Breast epithelium (tissue), 4 donors: ENCODE measurements at regions not wholly inside any gene's neighbourhood (a gene's known extent, or its start where the extent isn't known, plus 50 kb on each side); places are given as distances from the start of the nearest gene placed in this dataset.
A peak's percentile ranks its signal among the peaks of the same experiment; 100 is the strongest.

Experiments
- DNase-seq, 2 donors: peaks; one replicate each; pipeline ENCODE4 v3.0.0-alpha.2; 2019; ENCODE audit warnings: low spot score in 2 of 2
- H3K27ac ChIP-seq, 2 donors: fragments of 200-600 bp; sonication (generic) in 1 of 2; one replicate each; pipeline ENCODE4 v1.5.1; 2016 to 2019; ENCODE audit warnings: mild to moderate bottlenecking in 1 of 2
- H3K27me3 ChIP-seq, 2 donors: fragments of 200-600 bp; sonication (generic) in 1 of 2; one replicate each; pipeline versions ENCODE4 v1.5.1 to v1.6.0; 2017 to 2019; ENCODE audit warnings: control low read depth in 1 of 2, mild to moderate bottlenecking in 1 of 2
- H3K36me3 ChIP-seq: fragments of 200-600 bp; one replicate; pipeline ENCODE4 v1.5.1; 2019
- H3K4me1 ChIP-seq, 2 donors: fragments of 200-600 bp; sonication (generic); one replicate each; pipeline ENCODE4 v1.5.1; 2016 to 2019; ENCODE audit warnings: control low read depth in 1 of 2
- H3K4me3 ChIP-seq, 3 donors: fragments of 200-600 bp; sonication (generic); 1 replicate in 2 of 3; 2 replicates in 1 of 3; pipeline ENCODE4 v1.5.1; 2016 to 2019; ENCODE audit warnings: mild to moderate bottlenecking in 3 of 3, moderate library complexity in 2 of 3
- H3K9me3 ChIP-seq, 2 donors: fragments of 200-600 bp; sonication (generic) in 1 of 2; one replicate each; pipeline ENCODE4 v1.5.1; 2016 to 2019; ENCODE audit warnings: control low read depth in 1 of 2
- CTCF ChIP-seq, 3 donors: fragments of 450-650 bp; IDR thresholded peaks; one replicate each; pipeline ENCODE4 v1.5.1; 2016 to 2017; ENCODE audit warnings: antibody characterized with exemption in 3 of 3, mild to moderate bottlenecking in 3 of 3, moderate library complexity in 3 of 3
- POLR2A ChIP-seq: fragments of 450-650 bp; IDR thresholded peaks from one replicate; pipeline ENCODE4 v1.6.1; 2016; ENCODE audit warnings: antibody characterized with exemption, mild to moderate bottlenecking, moderate library complexity
- POLR2AphosphoS5 ChIP-seq, 3 donors: sonication (generic); formaldehyde crosslinking; IDR thresholded peaks; one replicate each; pipeline ENCODE4 v1.6.1; 2017; ENCODE audit warnings: antibody characterized with exemption in 3 of 3
- intact Hi-C: fragments of 100-400 bp; cut with DNase I; formaldehyde crosslinking; loops from one replicate; pipeline ENCODE4 v1.15.1; 2023; ENCODE audit warnings: low total_unique reads

- no peak for DNase-seq
- H3K27ac ChIP-seq, result peak overlapping the region in 1 of 2 donors; percentile 25
- no peaks in the 10 kb centered on the region for H3K27me3 ChIP-seq
- H3K4me3 ChIP-seq, result no peak overlapping the region
- no peaks in the 10 kb centered on the region for H3K9me3 ChIP-seq
- H3K4me1 ChIP-seq, result no peaks in the 10 kb centered on the region
- no peaks in the 10 kb centered on the region for H3K36me3 ChIP-seq
- TF ChIP-seq CTCF (IDR thresholded peaks at IDR 0.05), result no peak
- no peak for TF ChIP-seq POLR2AphosphoS5 (IDR thresholded peaks at IDR 0.05)
- no peak for TF ChIP-seq POLR2A
- intact Hi-C loops, result no loop called here
Observed at GRCh38 chr2:158740127-158740526, 55.0 kb upstream of the DAPL1 start.

- Histone ChIP-seq H3K27ac (peak overlapping the region in 1 of 2 donors; percentile 25), H3K36me3 (no peaks in the 10 kb centered on the region), H3K4me1 (no peaks in the 10 kb centered on the region), H3K27me3 (no peaks in the 10 kb centered on the region), H3K4me3 (no peak overlapping the region), H3K9me3 (no peaks in the 10 kb centered on the region)
- intact Hi-C loops, result no loop called here
- TF ChIP-seq POLR2AphosphoS5 (IDR thresholded peaks at IDR 0.05) (no peak), POLR2A (no peak), CTCF (IDR thresholded peaks at IDR 0.05) (no peak)
- no peak for DNase-seq
Observed at GRCh38 chr2:158740621-158741020, 54.5 kb upstream of the DAPL1 start.

GRCh38 chr2:158741625-158742024, 53.5 kb upstream of the DAPL1 start:
- Histone ChIP-seq H3K27me3 (no peaks in the 10 kb centered on the region), H3K36me3 (no peaks in the 10 kb centered on the region), H3K4me3 (no peak overlapping the region), H3K27ac (no peak overlapping the region), H3K9me3 (no peaks in the 10 kb centered on the region), H3K4me1 (no peaks in the 10 kb centered on the region)
- TF ChIP-seq POLR2A (no peak), CTCF (IDR thresholded peaks at IDR 0.05) (no peak), POLR2AphosphoS5 (IDR thresholded peaks at IDR 0.05) (no peak)
- intact Hi-C loops, result no loop called here
- DNase-seq, result no peak

GRCh38 chr2:158742536-158742935, 52.6 kb upstream of the DAPL1 start:
- H3K36me3 ChIP-seq, result no peaks in the 10 kb centered on the region
- DNase-seq, result no peak
- TF ChIP-seq CTCF (IDR thresholded peaks at IDR 0.05) (no peak), POLR2A (no peak), POLR2AphosphoS5 (IDR thresholded peaks at IDR 0.05) (no peak)
- intact Hi-C loops, result no loop called here
- H3K9me3 ChIP-seq, result no peaks in the 10 kb centered on the region
- H3K4me3 ChIP-seq, result no peak overlapping the region
- H3K27ac ChIP-seq, result no peak overlapping the region
- H3K27me3 ChIP-seq, result no peaks in the 10 kb centered on the region
- no peaks in the 10 kb centered on the region for H3K4me1 ChIP-seq

GRCh38 chr2:158743466-158743865, 51.7 kb upstream of the DAPL1 start:
- intact Hi-C loops, result no loop called here
- H3K4me3 ChIP-seq, result no peak overlapping the region
- DNase-seq, result no peak

More at GRCh38 chr2:158743466-158743865, 51.7 kb upstream of the DAPL1 start:
- Histone ChIP-seq H3K27ac (peak overlapping the region; percentile 0 to 53), H3K9me3 (no peaks in the 10 kb centered on the region), H3K27me3 (no peaks in the 10 kb centered on the region), H3K36me3 (no peaks in the 10 kb centered on the region), H3K4me1 (no peaks in the 10 kb centered on the region)
- no peak for TF ChIP-seq CTCF (IDR thresholded peaks at IDR 0.05)
- TF ChIP-seq POLR2AphosphoS5 (IDR thresholded peaks at IDR 0.05), result no peak
- no peak for TF ChIP-seq POLR2A
